ENCODE measurements at regions not wholly inside any gene's neighbourhood (a gene's known extent, or its start where the extent isn't known, plus 50 kb on each side); places are given as distances from the start of the nearest gene placed in this dataset.

DNA sequence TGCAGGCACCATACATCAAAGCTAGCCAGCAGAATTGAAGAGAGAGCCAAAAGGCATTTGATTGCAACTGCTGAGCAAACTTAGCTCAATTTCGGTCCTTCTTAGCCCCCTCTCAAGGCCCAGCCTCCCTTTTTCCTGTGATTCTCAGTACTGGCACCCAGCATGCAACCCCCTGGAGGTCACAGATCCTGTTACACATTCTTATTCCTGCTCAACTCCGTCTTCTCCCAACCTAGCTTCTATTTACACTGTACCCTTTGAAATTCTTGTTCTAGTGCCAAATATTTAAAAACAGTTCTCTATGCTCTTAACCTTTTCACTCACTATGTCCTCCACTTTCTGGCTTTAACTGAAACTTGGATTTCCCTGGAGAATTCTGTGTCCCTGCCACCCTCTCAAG is 131.3 kb upstream of the CPSF6 start:
- no peak for TF ChIP-seq MYC (IDR thresholded peaks at IDR 0.05; ENCODE audit: low read depth, low read length)
- no peak for TF ChIP-seq POLR2A (IDR thresholded peaks at IDR 0.05; ENCODE audit: extremely low read depth, insufficient read length)
- TF ChIP-seq, protein P1, sequence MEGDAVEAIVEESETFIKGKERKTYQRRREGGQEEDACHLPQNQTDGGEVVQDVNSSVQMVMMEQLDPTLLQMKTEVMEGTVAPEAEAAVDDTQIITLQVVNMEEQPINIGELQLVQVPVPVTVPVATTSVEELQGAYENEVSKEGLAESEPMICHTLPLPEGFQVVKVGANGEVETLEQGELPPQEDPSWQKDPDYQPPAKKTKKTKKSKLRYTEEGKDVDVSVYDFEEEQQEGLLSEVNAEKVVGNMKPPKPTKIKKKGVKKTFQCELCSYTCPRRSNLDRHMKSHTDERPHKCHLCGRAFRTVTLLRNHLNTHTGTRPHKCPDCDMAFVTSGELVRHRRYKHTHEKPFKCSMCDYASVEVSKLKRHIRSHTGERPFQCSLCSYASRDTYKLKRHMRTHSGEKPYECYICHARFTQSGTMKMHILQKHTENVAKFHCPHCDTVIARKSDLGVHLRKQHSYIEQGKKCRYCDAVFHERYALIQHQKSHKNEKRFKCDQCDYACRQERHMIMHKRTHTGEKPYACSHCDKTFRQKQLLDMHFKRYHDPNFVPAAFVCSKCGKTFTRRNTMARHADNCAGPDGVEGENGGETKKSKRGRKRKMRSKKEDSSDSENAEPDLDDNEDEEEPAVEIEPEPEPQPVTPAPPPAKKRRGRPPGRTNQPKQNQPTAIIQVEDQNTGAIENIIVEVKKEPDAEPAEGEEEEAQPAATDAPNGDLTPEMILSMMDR (IDR thresholded peaks at IDR 0.05; ENCODE audit: low read depth, low read length): no peak
- TF ChIP-seq MAX (IDR thresholded peaks at IDR 0.05; ENCODE audit: low read depth, low read length): no peak
- DNase-seq (ENCODE audit: low read depth): no peak
- H3K4me3 ChIP-seq (ENCODE audit: low read depth, low read length): no peak overlapping the region

- H3K4me3 ChIP-seq (ENCODE audit: low read depth, low read length): no peak overlapping the region
- TF ChIP-seq POLR2A (IDR thresholded peaks at IDR 0.05; ENCODE audit: extremely low read depth, insufficient read length) (no peak), MYC (IDR thresholded peaks at IDR 0.05; ENCODE audit: low read depth, low read length) (no peak), MAX (IDR thresholded peaks at IDR 0.05; ENCODE audit: low read depth, low read length) (no peak)
- TF ChIP-seq, protein P1 (IDR thresholded peaks at IDR 0.05; ENCODE audit: low read depth, low read length): no peak
- DNase-seq (ENCODE audit: low read depth): no peak
Measured at GRCh38 chr12:69112616-69113015, 126.8 kb upstream of the CPSF6 start.

GRCh38 chr12:69115099-69115498 is 124.3 kb upstream of the CPSF6 start:
- TF ChIP-seq MYC (IDR thresholded peaks at IDR 0.05; ENCODE audit: low read depth, low read length) (no peak), MAX (IDR thresholded peaks at IDR 0.05; ENCODE audit: low read depth, low read length) (no peak), POLR2A (IDR thresholded peaks at IDR 0.05; ENCODE audit: extremely low read depth, insufficient read length) (no peak)
- TF ChIP-seq, protein P1 (IDR thresholded peaks at IDR 0.05; ENCODE audit: low read depth, low read length): no peak
- DNase-seq (ENCODE audit: low read depth): no peak
- no peak overlapping the region for H3K4me3 ChIP-seq (ENCODE audit: low read depth, low read length)

DNA sequence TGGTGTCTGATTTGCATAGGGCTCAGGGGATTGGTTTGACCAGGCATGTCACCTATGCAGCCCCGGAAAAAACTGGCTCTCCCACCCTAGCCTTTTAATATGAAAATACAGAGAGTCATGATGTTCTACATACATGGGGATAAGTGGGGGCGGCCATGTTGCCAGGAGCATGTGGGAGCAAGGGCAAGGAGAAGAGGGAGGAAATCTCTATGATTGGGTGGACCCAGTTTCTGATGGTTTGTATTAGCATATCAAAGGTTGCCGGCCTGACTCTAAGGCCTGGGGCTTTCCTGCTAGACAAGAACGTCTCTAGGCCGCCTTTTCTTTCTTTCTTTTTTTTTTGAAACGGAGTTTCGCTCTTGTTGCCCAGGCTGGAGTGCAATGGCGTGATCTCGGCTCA is 123.4 kb upstream of the CPSF6 start:
- no peak for DNase-seq (ENCODE audit: low read depth)
- TF ChIP-seq POLR2A (IDR thresholded peaks at IDR 0.05; ENCODE audit: extremely low read depth, insufficient read length) (no peak), MAX (IDR thresholded peaks at IDR 0.05; ENCODE audit: low read depth, low read length) (no peak), MYC (IDR thresholded peaks at IDR 0.05; ENCODE audit: low read depth, low read length) (no peak)
- TF ChIP-seq, protein P1 (IDR thresholded peaks at IDR 0.05; ENCODE audit: low read depth, low read length): no peak
- H3K4me3 ChIP-seq (ENCODE audit: low read depth, low read length): no peak overlapping the region

GRCh38 chr12:69117566-69118266 is 121.7 kb upstream of the CPSF6 start:
- no peak for DNase-seq (ENCODE audit: low read depth)
- no peak overlapping the region for H3K4me3 ChIP-seq (ENCODE audit: low read depth, low read length)
- no peak for TF ChIP-seq MAX (IDR thresholded peaks at IDR 0.05; ENCODE audit: low read depth, low read length)
- no peak for TF ChIP-seq POLR2A (IDR thresholded peaks at IDR 0.05; ENCODE audit: extremely low read depth, insufficient read length)

DNA sequence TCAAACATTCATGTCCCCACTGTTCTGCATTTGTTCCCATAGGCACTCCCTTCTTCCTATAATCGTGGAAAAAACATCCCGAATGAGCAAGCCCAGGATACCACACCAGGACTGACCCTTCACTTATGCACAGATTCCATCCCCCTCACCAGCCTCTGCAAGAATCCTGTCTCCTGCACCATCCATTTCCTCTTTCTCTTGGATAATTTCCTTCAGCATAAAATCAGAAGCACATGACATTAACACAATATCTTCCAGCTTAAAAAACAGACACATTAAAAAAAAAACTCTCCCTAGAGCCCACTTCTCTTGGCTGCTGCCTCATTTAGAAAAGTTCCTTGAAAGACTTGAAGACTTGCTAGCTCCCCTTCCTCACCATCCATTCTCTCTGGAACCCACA is 120.9 kb upstream of the CPSF6 start:
- no peak overlapping the region for H3K4me3 ChIP-seq (ENCODE audit: low read depth, low read length)
- DNase-seq (ENCODE audit: low read depth): no peak
- TF ChIP-seq, protein P1 (IDR thresholded peaks at IDR 0.05; ENCODE audit: low read depth, low read length): no peak
- TF ChIP-seq POLR2A (IDR thresholded peaks at IDR 0.05; ENCODE audit: extremely low read depth, insufficient read length) (no peak), MAX (IDR thresholded peaks at IDR 0.05; ENCODE audit: low read depth, low read length) (no peak), MYC (IDR thresholded peaks at IDR 0.05; ENCODE audit: low read depth, low read length) (no peak)
